Islet of Langerhans (tissue), 1 donor: ENCODE measurements at regions not wholly inside any gene's neighbourhood (a gene's known extent, or its start where the extent isn't known, plus 50 kb on each side); places are given as distances from the start of the nearest gene placed in this dataset.
"Not testable (repeated sequence)": the region's sequence is repeated elsewhere in the genome, so short reads cannot be mapped to it uniquely, and the experiment has no call there.

Source experiments
- FAIRE-seq: peaks from one replicate; lab custom pipeline; 2011; peaks lifted over from hg19 to GRCh38; lab: Jason Lieb, UNC

DNA sequence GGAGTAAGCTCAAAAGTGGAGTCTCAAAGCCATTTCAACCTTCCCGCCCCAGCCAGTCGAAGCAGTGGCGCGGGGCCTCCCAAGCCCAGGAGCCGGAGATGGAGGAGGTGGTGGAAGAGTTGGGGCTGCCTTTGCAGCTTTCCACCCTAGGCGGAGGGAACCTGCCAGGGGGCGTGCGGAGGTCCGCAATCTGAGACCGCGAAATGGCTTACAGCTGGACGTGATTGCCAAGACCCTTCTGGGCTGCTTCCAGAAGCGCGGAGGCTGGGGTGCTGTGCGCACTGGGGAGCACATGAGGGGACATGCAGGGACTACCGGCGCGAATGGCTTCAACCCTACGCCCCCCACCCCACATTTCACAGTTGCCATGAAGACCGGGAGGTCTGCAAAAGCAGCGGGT lies 86.2 kb downstream of the PRR15 start:
- no peak for FAIRE-seq

DNA sequence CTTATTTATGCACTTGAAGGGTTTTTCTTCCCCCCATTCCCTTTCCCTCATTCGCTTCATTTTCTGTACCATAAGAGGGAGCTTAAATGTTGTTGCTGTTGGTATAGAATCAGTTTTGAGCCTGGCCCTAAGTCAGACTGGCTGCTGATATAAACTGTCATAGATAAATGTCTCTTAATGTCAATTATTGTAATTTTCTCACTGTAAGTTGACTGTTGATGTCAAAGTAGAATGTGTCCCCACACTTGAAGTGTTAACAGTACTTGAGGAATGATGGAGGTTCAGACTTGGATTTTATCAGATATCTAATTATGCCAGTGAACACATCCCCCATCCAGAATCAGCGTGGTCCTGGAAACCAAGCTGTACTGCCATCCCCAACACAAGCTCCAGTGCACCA lies 87.8 kb downstream of the PRR15 start:
- FAIRE-seq: no peak

DNA sequence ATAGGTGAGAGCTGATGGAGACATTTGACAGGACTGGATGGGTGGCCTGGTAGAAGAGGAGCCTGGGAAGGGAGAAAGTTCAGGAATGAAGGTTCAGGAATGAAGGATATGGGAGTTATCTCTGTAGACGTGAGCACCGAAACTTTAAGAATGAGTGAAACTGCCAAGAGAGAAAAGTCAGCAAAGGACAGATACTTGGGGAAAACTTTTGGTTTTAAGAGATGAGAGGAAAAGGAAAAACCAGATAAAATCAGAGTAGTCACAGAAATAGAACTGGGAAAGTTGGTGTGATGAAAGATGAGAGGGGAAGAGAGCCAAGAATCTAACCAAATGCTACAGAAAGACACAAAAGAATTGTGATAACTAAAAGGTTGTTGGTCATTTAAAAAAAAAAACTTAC lies 88.9 kb downstream of the PRR15 start:
- FAIRE-seq: no peak

DNA sequence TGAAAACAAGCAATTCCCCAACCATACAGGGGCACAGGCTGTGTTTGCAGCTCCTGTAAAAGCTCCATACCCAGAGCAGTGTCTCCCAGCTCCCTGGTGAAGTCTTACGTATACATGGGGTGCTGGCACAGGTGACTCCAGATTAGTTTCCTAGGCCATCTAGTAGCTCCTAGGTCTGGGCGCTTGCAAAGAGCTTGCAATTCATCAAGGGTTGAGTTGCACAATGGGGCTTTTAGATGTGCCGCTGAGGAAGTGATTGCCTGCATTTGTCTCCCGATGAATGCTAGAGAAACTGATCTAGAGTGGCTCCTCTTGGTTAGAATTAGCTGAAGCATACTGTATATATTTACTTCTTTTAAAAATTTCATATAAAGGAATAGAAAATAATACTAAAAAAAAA lies 90.7 kb downstream of the PRR15 start:
- not testable (repeated sequence) for FAIRE-seq

DNA sequence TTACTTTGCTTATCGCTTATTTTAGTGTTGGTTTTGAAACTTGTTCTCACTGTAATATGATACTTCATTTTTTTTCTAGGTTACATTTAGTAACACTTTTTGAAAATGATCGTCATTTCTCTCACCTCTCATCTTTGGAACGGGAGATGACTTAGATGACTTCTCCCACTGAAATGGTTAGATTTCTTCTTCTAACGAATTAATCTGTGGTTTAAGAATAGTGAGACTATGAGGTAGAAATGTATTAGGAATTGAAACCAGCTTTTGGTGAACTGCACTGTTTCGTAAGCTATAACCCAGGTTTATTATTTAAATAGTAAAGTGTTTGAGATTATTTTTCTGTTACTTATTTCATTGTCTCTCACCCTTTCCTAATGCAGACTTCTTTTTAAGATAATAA lies 93.7 kb downstream of the PRR15 start:
- no peak for FAIRE-seq

DNA sequence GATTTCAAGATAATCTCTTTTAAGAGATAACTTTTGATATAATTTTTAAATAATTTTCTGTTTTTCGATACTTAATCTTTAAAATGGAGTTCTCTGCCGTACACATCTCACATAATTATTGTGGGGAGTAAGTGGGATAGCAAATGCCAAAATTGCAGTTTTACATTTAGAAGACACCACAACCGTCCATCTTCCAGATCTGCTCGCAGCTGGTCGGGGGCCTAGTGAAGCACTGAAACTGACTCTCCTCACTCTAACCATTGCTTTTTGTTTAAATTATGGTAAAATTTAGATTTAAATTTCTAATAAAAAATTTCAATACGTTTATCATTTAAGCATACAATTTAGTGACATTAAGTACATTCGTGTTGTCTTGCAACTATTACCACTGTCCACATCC lies 94.2 kb downstream of the PRR15 start:
- no peak for FAIRE-seq

DNA sequence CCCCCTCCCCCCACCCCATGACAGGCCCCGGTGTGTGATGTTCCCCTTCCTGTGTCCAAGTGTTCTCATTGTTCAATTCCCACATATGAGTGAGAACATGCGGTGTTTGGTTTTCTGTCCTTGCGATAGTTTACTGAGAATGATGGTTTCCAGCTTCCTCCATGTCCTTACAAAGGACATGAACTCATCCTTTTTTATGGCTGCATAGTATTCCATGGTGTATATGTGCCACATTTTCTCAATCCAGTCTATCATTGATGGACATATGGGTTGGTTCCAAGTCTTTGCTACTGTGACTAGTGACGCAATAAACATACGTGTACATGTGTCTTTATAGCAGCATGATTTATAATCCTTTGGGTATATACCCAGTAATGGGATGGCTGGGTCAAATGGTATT lies 95.6 kb downstream of the PRR15 start:
- not testable (repeated sequence) for FAIRE-seq

DNA sequence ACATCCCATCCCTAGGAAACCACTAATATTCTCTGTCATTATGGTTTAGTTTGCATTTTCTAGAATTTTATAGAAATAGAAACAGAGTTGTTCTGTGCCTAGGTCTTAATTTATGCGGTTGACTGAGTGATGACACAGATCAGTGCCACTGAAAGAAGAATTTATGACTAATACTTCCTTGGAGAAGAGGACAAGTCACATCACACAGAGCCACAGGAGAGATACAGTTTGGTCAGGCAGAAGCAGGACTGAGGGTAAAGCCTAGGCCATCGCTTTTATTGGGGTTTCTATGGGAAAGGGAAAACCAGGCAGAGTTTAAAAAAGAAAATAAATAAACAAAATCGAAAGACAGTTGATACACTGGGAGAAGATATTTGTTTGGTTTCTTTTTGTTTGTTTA lies 99.3 kb downstream of the PRR15 start:
- FAIRE-seq: not testable (repeated sequence)

DNA sequence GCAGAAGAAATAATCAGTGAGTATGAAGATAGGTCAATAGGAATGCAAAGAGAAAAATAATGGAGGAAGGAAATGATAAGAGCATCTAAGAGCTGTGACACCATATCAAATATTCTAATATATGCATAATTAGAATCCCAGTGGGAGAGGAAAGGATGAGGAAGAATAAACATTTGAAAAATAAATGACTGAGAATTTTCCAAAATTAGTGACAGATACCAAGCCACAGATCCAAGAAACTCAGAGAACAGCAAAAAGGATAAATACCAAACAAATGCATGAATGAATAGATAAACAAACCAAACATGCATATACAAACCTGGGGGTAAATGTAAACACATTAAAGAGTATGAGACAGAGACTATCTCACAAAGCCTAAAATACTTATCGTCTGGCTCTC lies 101.4 kb downstream of the PRR15 start:
- not testable (repeated sequence) for FAIRE-seq

DNA sequence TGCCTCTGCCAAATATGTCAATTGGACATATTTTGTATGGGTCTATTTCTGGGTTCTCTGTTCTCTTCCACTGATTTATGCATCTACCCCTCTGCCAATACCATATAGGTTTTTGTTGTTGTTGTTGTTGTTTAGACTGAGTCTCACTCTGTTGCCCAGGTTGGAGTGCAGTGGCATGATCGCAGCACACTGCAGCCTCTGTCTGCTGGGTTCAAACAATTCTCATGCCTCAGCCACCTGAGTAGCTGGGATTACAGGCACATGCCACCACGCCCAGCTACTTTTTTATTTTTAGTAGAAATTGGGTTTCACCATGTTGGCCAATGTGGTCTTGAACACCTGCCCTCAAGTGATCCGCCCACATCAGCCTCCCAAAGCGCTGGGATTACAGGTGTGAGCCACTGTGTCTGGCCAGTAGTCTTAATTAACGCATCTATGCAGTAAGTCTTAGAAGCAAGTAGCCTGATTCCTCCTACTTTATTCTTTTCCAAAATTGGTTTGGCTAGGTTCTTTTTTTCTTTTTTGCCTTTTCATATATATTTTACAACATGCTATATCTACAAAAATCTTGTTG lies 103.5 kb downstream of the PRR15 start:
- not testable (repeated sequence) for FAIRE-seq

DNA sequence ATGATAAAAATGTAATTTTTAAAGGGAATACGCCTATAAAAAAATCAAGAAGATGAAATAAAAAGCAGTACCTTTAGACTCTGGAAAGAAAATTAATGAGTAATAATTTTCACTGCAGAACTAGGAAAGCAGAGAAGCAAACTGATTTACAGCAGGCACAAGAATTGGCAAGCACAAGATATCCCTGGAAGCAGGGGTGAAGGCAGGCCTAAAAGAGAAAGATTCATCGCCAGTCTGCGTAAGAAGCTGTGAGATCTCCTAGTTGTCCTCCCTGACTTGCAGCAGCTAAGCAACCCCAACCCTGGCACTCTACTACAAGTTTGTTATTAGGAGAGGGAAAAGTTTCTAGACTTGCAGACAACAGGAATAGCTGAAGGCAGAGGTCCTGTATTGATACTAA lies 107.7 kb downstream of the PRR15 start:
- FAIRE-seq: not testable (repeated sequence)

DNA sequence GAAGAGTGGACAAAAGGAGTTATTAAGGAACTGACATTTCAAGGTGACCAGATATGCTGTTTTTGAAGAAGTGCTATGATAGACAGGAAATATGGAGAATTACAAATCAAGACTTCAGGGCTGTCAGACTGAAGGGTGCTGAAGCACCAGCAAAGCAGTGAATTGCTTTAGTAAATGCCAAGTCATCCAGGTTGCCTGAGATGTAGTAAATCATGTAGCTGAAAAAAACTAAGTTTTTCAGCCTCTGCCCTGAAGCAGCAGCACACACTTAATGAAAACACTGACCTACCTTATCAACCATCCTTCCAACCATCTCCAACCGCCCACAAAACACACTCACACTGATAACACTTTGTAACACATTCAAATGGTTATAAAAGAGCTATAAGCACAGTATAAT lies 110.0 kb downstream of the PRR15 start:
- FAIRE-seq: not testable (repeated sequence)

DNA sequence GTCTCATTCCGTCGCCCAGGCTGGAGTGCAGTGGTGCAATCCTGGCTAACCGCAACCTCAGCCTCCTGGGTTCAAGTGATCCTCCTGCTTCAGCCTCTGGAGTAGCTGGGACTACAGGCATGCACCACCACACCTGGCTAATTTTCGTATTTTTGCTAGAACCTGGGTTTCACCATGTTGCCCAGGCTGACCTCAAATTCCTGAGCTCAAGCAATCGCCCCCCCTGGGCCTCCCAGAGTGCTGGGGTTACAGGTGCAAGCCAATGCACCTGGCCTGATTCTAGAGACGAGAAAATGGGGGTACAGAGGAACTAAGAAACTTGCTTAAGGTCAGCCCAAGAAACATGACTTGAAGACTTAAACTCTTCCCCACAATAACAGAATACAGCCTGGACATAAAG lies 111.0 kb downstream of the PRR15 start:
- FAIRE-seq: not testable (repeated sequence)

DNA sequence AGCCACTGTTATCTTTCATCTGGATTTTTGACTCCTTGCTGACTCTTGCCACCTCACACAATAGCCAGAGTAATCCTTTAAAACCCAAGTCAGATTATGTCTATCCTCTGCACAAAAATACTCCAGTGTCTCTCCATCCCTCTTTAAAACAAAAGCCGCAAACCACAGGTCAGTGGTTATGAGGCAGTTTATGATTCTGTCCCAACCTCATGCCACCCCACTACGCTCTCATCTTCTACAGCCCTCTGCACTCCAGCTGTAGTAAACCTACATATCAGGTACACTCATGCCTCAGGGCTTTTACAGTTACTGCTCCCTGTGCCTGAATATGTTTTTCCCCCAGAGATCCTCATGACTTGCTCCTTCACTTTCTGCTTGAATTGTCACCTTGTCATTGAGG lies 113.6 kb downstream of the PRR15 start:
- FAIRE-seq: not testable (repeated sequence)

DNA sequence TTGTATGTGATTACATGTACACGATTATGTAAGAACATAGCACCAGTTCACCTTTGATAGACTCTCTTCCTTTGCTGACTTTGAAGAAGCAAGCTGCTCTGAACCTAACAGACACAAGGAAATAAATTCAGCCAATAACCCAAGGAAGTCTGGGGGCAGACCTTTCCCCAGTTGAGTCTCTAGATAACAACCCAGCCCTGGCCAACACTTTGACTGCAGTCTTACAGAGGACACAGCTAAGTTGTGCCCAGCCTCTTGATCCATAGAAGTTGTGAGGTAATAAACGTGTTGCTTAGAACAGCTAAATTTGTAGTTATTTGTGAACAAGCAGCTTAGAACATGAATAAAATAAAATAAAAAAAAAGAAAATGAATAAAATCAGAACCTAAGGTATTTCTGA lies 116.3 kb downstream of the PRR15 start:
- FAIRE-seq: not testable (repeated sequence)

DNA sequence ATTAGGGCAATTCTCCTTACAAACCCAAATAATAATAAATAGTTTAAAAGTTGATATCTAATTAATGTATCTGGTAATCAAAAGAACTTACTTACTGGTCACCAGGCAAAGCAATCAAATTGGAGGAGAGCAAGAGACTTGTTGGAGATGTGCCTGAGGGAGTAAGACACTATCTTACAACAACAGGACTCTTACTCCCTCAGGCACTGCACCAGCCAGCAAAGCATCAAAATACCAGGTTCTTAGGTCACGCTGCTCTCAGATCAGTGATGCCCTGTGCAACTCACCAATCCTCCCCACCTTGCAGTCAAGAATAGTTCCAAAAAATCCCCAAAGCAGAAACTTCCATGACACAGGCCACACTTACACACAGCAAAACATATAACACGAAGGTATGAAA lies 117.0 kb downstream of the PRR15 start:
- not testable (repeated sequence) for FAIRE-seq

DNA sequence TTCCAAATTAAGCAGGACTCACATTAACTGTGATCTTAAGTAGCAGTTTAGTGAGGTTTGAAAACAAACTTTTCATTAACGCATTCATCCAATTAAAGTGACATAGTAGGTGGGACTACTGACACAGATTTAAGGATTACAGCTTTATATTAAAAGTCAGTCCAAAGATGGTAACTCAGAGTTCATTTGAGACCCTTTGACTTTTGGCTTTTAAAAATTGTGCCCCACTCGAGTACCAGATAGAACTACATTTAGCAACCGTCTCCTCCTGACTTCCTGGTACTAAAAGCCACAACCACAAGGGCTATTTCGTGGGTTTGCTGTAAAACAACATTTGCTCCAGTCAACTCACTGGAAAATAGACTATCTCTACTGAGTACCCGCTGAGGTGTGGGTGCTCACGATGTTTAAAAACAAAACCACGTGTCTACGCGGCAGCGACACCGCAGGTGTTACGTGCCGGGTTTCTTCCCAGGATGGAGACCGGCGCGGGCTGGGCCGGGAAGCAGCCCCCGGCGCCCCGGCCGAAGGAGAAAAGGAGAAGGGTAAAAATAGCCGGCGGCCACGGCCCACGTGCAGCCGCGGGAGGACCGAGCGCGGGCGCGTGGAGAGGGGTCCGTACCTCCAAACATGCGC lies 120.6 kb downstream of the PRR15 start:
- FAIRE-seq: not testable (repeated sequence)

DNA sequence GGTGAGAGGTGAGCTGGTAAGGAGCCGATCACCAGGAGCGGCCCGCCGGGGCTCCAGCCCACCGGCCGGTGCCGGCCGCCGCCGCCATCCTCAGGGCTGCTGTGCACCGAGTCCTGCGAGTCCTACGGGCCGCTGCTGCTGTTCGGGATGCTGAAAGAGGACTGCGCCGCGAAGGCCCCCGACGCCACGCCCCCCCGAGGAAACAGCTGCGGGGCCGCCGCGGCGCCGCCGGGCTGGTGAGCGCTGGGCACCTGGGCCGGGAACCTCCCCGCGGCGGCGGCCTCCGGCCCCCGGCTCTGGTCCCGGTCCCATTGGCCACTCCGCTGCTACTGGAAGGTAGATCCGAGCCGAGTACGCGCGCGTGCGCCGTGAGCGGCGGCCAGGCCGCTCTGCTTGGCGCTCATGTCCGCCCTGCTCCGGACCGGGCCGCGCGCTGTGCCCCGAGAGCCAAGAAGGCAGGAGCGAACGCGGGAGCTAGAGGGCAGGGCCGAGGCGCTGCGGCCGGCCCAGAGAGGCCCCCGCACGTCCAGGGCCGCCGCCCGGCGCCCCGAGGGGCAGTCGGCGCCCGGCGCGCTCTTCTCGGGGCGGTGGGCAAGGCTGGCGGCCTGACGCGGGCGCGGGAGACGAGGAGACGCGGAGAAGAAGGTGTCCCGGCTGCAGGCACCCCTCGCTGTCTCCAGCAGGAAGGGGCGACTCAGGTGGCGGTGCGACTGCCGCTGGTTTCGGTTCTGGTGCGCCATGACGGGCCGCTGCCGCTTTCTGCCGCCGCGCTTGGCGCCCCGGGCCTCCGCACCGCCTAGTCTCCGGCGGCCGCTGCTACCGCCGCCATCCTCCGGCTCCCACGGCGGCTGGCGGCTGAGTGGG lies 121.3 kb upstream of the WIPF3 start:
- FAIRE-seq: no peak

DNA sequence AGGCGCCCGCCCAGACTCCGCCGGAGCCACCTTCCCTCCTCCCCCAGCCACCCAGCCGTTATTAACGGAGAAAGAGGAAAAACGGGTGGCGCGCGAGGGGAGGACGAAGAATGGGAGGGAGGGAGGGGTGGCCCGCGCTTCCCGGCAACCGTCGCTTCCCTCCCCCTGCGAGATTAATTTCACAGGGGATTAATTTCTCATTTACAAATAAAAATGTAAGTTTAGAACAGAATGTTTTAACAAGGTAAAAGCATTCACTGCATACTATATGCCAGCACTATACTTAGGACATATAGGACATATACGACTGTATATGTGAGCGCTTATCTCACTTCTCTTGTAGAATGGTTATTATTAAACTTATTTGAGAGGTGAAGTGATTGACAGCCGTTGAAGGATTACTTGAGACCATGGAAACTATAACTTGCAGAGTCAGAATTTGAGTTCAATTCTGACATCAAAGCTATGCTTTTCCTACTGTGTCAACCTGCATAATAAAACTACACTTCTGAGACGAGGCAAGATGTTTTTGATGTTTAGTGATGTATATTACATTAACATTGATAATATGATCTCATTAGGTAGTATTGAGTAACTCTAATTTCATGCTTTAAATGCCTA lies 120.5 kb upstream of the WIPF3 start:
- peak; percentile 21 for FAIRE-seq

DNA sequence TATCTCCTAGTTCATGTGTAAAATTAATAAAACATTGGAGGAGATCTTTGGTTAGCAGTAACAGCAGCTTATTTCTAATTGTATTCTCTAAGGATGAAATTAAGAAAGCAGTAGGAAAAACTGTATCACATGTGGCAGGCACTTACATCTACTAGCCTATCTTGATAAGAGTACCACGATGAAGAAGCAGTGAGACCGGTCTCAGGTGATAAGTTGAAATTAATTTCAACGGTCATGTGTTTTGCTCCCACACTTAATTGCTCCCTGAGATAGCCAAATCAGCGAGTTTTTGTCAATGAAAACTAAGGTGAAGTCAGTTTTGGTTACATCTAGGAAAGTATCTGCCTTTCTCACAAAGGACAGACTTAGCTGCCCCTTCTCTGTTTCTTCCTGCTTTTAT lies 115.8 kb upstream of the WIPF3 start:
- FAIRE-seq: not testable (repeated sequence)

DNA sequence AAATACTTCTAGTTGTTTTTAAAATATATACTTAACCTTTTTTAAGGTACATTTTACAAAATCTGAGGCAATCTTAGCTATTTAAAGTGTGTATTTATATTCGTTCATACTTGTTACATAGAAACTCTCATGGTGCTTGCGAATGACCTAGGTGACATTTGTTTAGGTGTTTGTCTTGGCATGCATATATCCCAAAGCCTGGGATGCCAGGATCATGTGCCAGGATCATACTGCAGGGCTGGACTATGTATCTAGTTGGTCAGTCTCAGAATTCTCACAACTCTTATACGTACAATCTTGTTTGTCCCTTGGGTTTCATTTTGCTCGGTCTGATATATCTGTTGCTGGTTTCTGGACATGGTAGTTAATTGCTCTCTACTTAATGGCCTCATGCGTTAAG lies 109.9 kb upstream of the WIPF3 start:
- FAIRE-seq: not testable (repeated sequence)

DNA sequence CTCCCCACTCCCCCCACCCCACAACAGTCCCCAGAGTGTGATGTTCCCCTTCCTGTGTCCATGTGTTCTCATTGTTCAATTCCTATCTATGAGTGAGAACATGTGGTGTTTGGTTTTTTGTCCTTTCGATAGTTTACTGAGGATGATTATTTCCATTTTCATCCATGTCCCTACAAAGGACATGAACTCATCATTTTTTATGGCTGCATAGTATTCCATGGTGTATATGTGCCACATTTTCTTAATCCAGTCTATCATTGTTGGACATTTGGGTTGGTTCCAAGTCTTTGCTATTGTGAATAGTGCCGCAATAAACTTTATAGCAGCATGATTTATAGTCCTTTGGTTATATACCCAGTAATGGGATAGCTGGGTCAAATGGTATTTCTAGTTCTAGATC lies 106.6 kb upstream of the WIPF3 start:
- not testable (repeated sequence) for FAIRE-seq

DNA sequence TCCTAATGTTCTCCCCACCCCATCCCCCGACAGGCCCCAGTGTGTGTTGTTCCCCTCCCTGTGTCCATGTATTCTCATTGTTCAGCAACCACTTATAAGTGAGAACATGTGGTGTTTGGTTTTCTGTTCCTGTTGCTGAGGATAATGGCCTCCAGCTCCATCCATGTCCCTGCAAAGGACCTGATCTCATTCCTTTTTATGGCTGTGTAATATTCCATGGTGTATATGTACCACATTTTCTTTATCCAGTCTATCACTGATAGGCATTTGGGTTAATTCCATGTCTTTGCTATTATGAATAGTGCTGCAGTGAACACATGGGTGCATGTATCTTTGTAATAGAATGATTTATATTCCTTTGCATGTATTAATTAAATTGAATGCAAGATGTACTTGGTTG lies 104.8 kb upstream of the WIPF3 start:
- not testable (repeated sequence) for FAIRE-seq
